Karpas-422 (cell line): ENCODE measurements at regions not wholly inside any gene's neighbourhood (a gene's known extent, or its start where the extent isn't known, plus 50 kb on each side); places are given as distances from the start of the nearest gene placed in this dataset.

Experiments
- DNase-seq: peaks from one replicate; pipeline ENCODE4 v3.0.0-alpha.2; 2015
- H2AFZ ChIP-seq: fragments of 200-600 bp; sonication (generic); 2 replicates; pipeline ENCODE4 v1.6.1; 2014; ENCODE audit warnings: antibody characterized with exemption, low read length, mixed read lengths
- H3K27ac ChIP-seq: fragments of 200-600 bp; sonication (generic); 2 replicates; pipeline ENCODE4 v1.5.1; 2014; ENCODE audit warnings: mild to moderate bottlenecking, low read length, moderate library complexity
- H3K27me3 ChIP-seq: fragments of 200-600 bp; sonication (generic); 2 replicates; pipeline ENCODE4 v1.6.1; 2014; ENCODE audit warnings: low read length, mixed read lengths
- H3K36me3 ChIP-seq: fragments of 200-600 bp; sonication (generic); 2 replicates; pipeline ENCODE4 v1.6.1; 2014; ENCODE audit warnings: low read length, mixed read lengths; ENCODE audit not compliant: insufficient read depth
- H3K4me1 ChIP-seq: fragments of 200-600 bp; sonication (generic); 2 replicates; pipeline ENCODE4 v1.6.1; 2014; ENCODE audit warnings: mild to moderate bottlenecking, low read length, mixed read lengths
- H3K4me2 ChIP-seq: fragments of 200-600 bp; sonication (generic); 2 replicates; pipeline ENCODE4 v1.6.1; 2014; ENCODE audit warnings: low read length, low read depth, mild to moderate bottlenecking; ENCODE audit not compliant: poor library complexity, severe bottlenecking
- H3K4me3 ChIP-seq: fragments of 200-600 bp; sonication (generic); 2 replicates; pipeline ENCODE4 v1.5.1; 2014; ENCODE audit warnings: mild to moderate bottlenecking, antibody characterized with exemption, low read length, mixed read lengths
- H3K79me2 ChIP-seq: fragments of 200-600 bp; sonication (generic); 2 replicates; pipeline ENCODE4 v1.6.1; 2014; ENCODE audit warnings: mild to moderate bottlenecking, low read length, mixed read lengths
- H3K9ac ChIP-seq: fragments of 200-600 bp; sonication (generic); 2 replicates; pipeline ENCODE4 v1.6.0; 2014; ENCODE audit warnings: low read length
- H3K9me2 ChIP-seq: fragments of 200-600 bp; sonication (generic), shearing (Covaris generic); replicated peaks from 2 replicates; pipeline ENCODE4 v1.6.0; 2014; ENCODE audit warnings: mild to moderate bottlenecking, low read length, moderate library complexity; ENCODE audit not compliant: insufficient read depth
- H3K9me3 ChIP-seq: fragments of 300-700, 200-600 bp; sonication (generic); 2 replicates; pipeline ENCODE4 v1.6.1; 2014; ENCODE audit warnings: low read length, mixed read lengths
- H4K20me1 ChIP-seq: fragments of 200-600 bp; sonication (generic); 2 replicates; pipeline ENCODE4 v1.6.1; 2014; ENCODE audit warnings: mild to moderate bottlenecking, antibody characterized with exemption, low read length, low read depth; ENCODE audit not compliant: insufficient read depth

DNA sequence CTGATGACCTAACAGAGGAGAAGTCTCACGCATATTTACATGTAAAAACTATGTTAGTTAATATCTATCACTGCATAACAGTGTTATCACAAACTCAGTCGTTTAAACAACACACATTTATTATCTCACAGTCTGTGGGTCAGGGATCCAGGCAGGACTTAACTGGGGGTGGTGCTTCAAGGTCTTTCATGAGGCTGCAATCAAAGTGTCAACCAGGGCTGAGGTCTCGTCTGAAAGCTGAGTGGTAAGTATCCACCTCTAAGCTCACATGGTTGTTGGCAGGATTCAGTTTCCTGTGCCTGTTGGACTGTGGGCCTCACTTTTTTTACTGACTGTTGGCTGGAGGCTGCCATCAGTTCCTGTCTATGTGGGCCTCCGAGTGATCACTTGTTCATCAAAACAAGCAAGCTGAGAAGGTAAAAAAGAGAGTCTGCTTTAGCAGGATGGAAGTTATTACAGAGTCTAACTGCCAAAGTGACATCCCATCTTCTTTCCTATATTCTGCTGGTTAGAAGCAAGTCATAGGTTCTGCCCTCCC is 188.6 kb downstream of the CARTPT start:
- Histone ChIP-seq H4K20me1 (no peaks in the 10 kb centered on the region), H3K4me2 (no peak overlapping the region), H3K27me3 (no peaks in the 10 kb centered on the region), H3K9me3 (no peaks in the 10 kb centered on the region), H3K27ac (no peak overlapping the region), H3K79me2 (no peaks in the 10 kb centered on the region), H2AFZ (no peak overlapping the region), H3K4me1 (no peaks in the 10 kb centered on the region), H3K9ac (no peak overlapping the region), H3K4me3 (no peak overlapping the region), H3K36me3 (no peaks in the 10 kb centered on the region), H3K9me2 (no peaks in the 10 kb centered on the region)
- DNase-seq = no peak

DNA sequence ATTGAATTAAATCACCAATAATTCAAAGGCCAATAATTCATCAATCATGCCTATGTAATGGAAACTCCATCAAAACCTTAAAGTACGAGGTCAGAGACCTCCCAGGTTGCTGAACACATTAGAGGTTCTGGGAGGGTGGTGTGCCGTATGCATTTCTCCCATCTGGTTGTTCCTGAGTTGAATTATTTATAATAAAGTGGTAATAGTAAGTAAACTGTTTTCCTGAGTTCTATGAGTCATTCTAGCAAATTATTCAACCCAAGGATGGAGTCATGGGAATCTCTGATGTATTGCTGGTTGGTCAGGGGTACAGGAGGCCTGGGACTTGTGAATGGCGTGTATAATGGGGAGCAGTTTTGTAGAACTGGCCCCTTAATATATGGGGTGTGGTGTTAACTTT is 191.7 kb downstream of the CARTPT start:
- no peaks in the 10 kb centered on the region for H3K9me3 ChIP-seq

DNA sequence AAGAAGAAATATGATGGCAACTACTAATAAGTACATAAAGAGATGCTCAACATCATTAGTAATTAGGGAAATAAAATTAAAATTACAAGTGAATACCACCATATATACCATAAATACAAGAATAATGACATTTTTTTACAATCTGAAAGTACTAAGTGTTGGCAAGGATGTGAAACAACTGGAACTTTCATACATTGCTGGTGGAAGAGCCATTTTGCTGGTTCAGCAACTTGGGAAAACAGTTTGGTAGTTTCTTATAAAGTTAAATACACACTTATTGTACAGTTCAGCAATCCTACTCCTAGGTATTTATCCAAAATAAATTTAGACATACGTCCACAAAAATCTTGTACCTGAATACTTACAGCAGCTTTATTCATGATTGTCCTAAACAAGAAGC is 192.9 kb downstream of the CARTPT start:
- no peak for DNase-seq
- no peak overlapping the region for H3K27ac ChIP-seq
- H4K20me1 ChIP-seq = no peaks in the 10 kb centered on the region
- H3K4me3 ChIP-seq = no peak overlapping the region
- H3K4me2 ChIP-seq = no peak overlapping the region
- no peak overlapping the region for H3K9ac ChIP-seq
- no peaks in the 10 kb centered on the region for H3K4me1 ChIP-seq
- no peaks in the 10 kb centered on the region for H3K79me2 ChIP-seq
- no peaks in the 10 kb centered on the region for H3K9me3 ChIP-seq
- H3K27me3 ChIP-seq = no peaks in the 10 kb centered on the region
- H2AFZ ChIP-seq = no peak overlapping the region
- H3K36me3 ChIP-seq = no peaks in the 10 kb centered on the region
- H3K9me2 ChIP-seq = no peaks in the 10 kb centered on the region

More for the DNA sequence above, 191.7 kb downstream of the CARTPT start:
- no peak overlapping the region for H2AFZ ChIP-seq
- H3K27ac ChIP-seq = no peak overlapping the region
- H3K79me2 ChIP-seq = no peaks in the 10 kb centered on the region
- no peak overlapping the region for H3K4me3 ChIP-seq
- H3K4me1 ChIP-seq = no peaks in the 10 kb centered on the region
- H3K9ac ChIP-seq = no peak overlapping the region
- no peaks in the 10 kb centered on the region for H3K9me2 ChIP-seq
- H3K4me2 ChIP-seq = no peak overlapping the region
- no peaks in the 10 kb centered on the region for H3K27me3 ChIP-seq
- H4K20me1 ChIP-seq = no peaks in the 10 kb centered on the region
- H3K36me3 ChIP-seq = no peaks in the 10 kb centered on the region
- DNase-seq = no peak

DNA sequence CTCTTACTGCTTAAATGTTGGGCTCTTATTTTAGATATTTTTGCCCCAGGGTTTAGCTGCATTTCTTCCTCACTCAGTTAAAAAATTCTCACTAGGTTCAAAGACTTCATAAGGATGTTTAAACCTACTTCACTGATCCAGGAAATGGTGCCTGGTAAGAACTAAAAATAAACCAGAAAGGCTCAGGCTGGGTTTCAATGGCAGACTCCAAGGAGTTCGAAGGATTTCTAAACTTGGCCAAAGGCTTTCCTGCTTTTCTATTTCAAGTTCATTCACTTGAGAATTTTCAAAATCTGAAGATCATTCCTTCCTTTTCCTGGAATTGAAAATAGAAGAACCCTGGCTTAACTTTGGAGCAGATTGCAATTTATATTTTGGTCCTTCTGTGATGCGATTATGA is 193.0 kb upstream of the MAP1B start:
- H3K4me3 ChIP-seq = no peak overlapping the region
- no peaks in the 10 kb centered on the region for H3K4me1 ChIP-seq
- no peaks in the 10 kb centered on the region for H3K36me3 ChIP-seq
- H3K9me3 ChIP-seq = no peaks in the 10 kb centered on the region
- DNase-seq = no peak
- no peaks in the 10 kb centered on the region for H4K20me1 ChIP-seq
- no peak overlapping the region for H3K9ac ChIP-seq
- H3K27ac ChIP-seq = no peak overlapping the region
- H3K9me2 ChIP-seq = no peaks in the 10 kb centered on the region
- H3K79me2 ChIP-seq = no peaks in the 10 kb centered on the region
- H3K27me3 ChIP-seq = no peaks in the 10 kb centered on the region
- H3K4me2 ChIP-seq = no peak overlapping the region
- H2AFZ ChIP-seq = no peak overlapping the region

DNA sequence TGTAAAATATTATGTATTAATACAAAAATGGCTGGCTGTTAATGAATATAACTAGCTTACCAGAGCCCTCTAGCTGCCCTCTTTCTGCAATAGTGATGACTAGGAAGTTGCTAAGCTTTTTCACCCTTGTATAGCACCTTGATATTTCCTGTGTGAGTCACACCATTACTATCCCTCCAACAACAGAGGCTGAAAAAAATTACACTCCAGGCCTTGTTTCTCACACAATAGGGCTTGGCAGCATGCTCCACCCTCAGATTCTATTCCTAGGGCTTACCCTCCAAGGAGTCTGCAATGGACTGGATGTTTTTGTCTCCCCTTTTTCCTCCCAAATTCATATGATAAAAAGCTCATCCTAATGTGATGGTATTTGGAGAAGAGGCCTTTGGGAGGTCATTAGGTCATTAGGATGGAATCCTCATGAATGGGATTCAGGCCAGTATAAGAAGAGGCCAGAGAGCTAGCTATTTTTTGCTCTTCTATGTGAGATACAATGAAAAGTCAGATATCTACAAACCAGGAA is 184.6 kb upstream of the MAP1B start:
- H2AFZ ChIP-seq = no peak overlapping the region
- H3K4me2 ChIP-seq = no peak overlapping the region
- no peak overlapping the region for H3K4me3 ChIP-seq
- no peaks in the 10 kb centered on the region for H3K9me2 ChIP-seq
- no peak overlapping the region for H3K27ac ChIP-seq
- no peaks in the 10 kb centered on the region for H3K79me2 ChIP-seq
- no peak overlapping the region for H3K9ac ChIP-seq
- no peak for DNase-seq
- no peaks in the 10 kb centered on the region for H3K27me3 ChIP-seq
- no peaks in the 10 kb centered on the region for H3K4me1 ChIP-seq
- H4K20me1 ChIP-seq = no peaks in the 10 kb centered on the region
- no peaks in the 10 kb centered on the region for H3K9me3 ChIP-seq
- H3K36me3 ChIP-seq = no peaks in the 10 kb centered on the region

DNA sequence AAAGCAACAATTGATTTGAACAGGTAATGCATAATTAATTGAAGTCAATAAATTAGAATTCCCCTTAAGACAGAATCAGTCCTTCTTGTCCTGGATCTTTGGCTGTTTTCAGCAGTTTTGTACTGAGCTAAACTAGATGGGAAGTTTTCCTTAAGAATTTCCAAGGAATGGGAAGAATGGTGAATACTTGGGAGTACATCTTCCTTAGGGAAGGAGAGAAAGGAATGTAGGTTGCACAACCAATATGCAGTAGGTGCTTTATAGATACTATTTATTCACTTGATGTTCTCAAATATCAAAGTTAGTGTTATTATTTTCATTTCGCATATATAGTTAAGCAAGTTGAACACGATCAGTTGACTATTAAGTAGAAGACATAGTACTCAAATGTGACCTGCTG is 183.5 kb upstream of the MAP1B start:
- Histone ChIP-seq H3K4me2 (no peak overlapping the region), H3K79me2 (no peaks in the 10 kb centered on the region), H3K27me3 (no peaks in the 10 kb centered on the region), H3K36me3 (no peaks in the 10 kb centered on the region), H3K9ac (no peak overlapping the region), H2AFZ (no peak overlapping the region), H3K9me3 (no peaks in the 10 kb centered on the region), H3K9me2 (no peaks in the 10 kb centered on the region), H3K4me1 (no peaks in the 10 kb centered on the region), H4K20me1 (no peaks in the 10 kb centered on the region), H3K27ac (no peak overlapping the region), H3K4me3 (no peak overlapping the region)
- no peak for DNase-seq

DNA sequence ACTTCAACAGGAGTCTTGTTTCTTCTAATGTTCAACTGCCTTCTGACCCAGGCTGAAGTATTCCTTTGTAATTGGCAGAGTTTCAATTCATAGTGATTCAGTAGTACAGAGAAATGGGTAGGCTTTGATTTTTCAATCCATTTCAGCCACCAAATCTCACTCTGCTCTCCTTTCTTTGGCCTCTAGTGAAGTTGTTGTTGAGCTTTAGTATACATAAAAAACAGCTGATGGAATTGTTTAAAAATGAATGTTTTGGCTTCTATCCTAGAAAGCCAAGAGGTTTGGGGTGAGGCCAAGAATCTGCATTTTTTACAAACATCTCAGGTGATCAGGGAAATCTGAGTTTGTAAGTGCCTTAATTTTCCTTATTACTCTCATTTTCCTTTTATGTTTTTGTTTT is 182.9 kb upstream of the MAP1B start:
- H3K36me3 ChIP-seq = no peaks in the 10 kb centered on the region
- no peak overlapping the region for H3K4me2 ChIP-seq
- DNase-seq = no peak
- H2AFZ ChIP-seq = no peak overlapping the region
- no peaks in the 10 kb centered on the region for H3K9me2 ChIP-seq
- no peaks in the 10 kb centered on the region for H3K79me2 ChIP-seq
- H3K4me3 ChIP-seq = no peak overlapping the region
- H3K4me1 ChIP-seq = no peaks in the 10 kb centered on the region
- no peaks in the 10 kb centered on the region for H4K20me1 ChIP-seq
- H3K27ac ChIP-seq = no peak overlapping the region
- no peak overlapping the region for H3K9ac ChIP-seq
- H3K9me3 ChIP-seq = no peaks in the 10 kb centered on the region
- H3K27me3 ChIP-seq = no peaks in the 10 kb centered on the region

DNA sequence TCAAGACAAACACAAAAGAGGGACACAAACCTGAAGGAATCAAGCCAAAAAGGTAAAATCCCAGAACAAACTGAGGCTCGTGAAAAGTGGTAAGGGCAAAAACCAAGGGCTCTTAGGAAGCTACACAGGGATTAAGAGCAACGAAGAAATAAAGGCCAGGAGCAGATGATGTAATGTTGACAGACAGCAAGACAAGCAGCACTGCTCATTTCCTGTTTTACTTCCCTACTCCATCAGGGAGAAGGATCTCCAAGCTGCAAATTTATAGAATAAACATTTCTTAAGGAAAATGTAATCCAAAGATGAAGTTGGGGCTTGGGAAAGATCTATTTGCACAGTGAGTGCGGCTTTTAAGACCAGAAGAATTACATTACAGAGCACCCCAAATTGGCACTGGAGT is 182.3 kb upstream of the MAP1B start:
- no peaks in the 10 kb centered on the region for H3K79me2 ChIP-seq
- H3K27me3 ChIP-seq = no peaks in the 10 kb centered on the region
- H3K9me2 ChIP-seq = no peaks in the 10 kb centered on the region
- H3K9ac ChIP-seq = no peak overlapping the region
- no peaks in the 10 kb centered on the region for H3K4me1 ChIP-seq
- no peaks in the 10 kb centered on the region for H3K36me3 ChIP-seq
- no peaks in the 10 kb centered on the region for H3K9me3 ChIP-seq
- H3K4me2 ChIP-seq = no peak overlapping the region
- H3K27ac ChIP-seq = no peak overlapping the region
- no peak overlapping the region for H2AFZ ChIP-seq
- H4K20me1 ChIP-seq = no peaks in the 10 kb centered on the region
- DNase-seq = no peak
- H3K4me3 ChIP-seq = no peak overlapping the region
